Left cardiac atrium (tissue), 4 donors: ENCODE measurements at regions not wholly inside any gene's neighbourhood (a gene's known extent, or its start where the extent isn't known, plus 50 kb on each side); places are given as distances from the start of the nearest gene placed in this dataset.
"Not testable (repeated sequence)": the region's sequence is repeated elsewhere in the genome, so short reads cannot be mapped to it uniquely, and the experiment has no call there.

ENCODE experiments used
- ATAC-seq, 2 donors: fragments of 200-7000 bp; cut with Tn5 transposase; one replicate each; pipeline ENCODE4 v1.9.1; 2020; ENCODE audit warnings: mild to moderate bottlenecking in 2 of 2, moderate library complexity in 2 of 2
- DNase-seq: peaks from one replicate; pipeline ENCODE4 v3.0.0-alpha.2; 2020
- intact Hi-C, 2 donors: fragments of 100-400 bp; cut with DNase I; formaldehyde crosslinking; loops; one replicate each; pipeline versions ENCODE4 v1.14.1 to v1.15.1; 2022 to 2023
- donor health status: DM: no; HTN: yes; CAD: no.
- donor health status: DM: no; HTN: yes; CAD: no; lungs with severe emphysema.
- donor health status: DM: yes; HTN: yes; CAD: no.
- donor health status: Dilated cardiomyopathy.

- no peak for ATAC-seq
- intact Hi-C loops, result no loop called here
- DNase-seq, result no peak
Observed at GRCh38 chr5:143527808-143528207, 124.3 kb upstream of the NR3C1 start.

DNA sequence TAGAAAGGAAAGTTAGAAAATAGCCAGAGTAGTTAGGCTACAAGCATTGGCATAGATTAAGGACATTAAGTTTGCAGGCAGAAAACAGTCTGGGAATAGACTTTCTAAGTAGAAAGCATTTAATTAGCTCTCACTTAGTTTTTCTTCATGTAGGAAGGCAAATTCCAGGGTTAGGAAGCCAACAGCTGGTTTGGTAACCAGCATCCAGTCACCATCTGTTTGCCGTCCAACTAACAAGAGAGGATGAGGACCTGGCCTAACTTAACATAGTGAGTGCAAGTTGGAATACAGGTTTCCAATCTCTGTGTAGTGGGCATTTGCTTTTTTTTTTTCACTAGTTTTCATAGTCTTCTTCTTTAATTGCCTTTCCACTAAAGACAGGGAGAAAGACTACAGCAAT, 121.7 kb upstream of the NR3C1 start:
- DNase-seq (no peak), ATAC-seq (no peak)
- intact Hi-C loops, result no loop called here

GRCh38 chr5:143524338-143524945, 121.0 kb upstream of the NR3C1 start:
- intact Hi-C loops, result no loop called here
- DNase-seq, result no peak
- no peak for ATAC-seq

- intact Hi-C loops, result no loop called here
- DNase-seq (no peak), ATAC-seq (no peak)
Observed at GRCh38 chr5:143521846-143522400, 118.4 kb upstream of the NR3C1 start.

GRCh38 chr5:143521141-143521540, 117.7 kb upstream of the NR3C1 start:
- no peak for ATAC-seq

GRCh38 chr5:143519215-143519614, 115.7 kb upstream of the NR3C1 start:
- ATAC-seq, DNase-seq, intact Hi-C loops: not testable (repeated sequence)

More at GRCh38 chr5:143521141-143521540, 117.7 kb upstream of the NR3C1 start:
- no peak for DNase-seq
- intact Hi-C loops, result no loop called here

DNA sequence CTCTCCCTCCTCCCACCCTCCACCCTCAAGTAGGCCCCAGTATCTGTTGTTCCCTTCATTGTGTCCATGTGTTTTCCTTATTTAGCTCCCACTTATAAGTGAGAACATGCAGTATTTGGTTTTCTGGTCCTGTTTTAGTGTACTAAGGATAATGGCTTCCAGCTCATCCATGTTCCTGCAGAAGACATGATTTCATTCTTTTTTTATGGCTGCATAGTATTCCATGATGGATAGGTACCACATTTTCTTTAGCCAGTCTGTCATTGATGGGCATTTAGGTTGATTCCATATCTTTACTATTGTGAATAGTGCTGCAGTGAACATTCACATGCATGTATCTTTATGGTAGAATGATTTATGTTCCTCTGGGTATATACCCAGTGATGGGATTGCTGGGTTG, 114.3 kb upstream of the NR3C1 start:
- ATAC-seq, intact Hi-C loops, DNase-seq: not testable (repeated sequence)

GRCh38 chr5:143516249-143516648, 112.8 kb upstream of the NR3C1 start:
- DNase-seq (no peak), ATAC-seq (peak in 1 of 2 donors; percentile 23)
- intact Hi-C loops, result no loop called here

DNA sequence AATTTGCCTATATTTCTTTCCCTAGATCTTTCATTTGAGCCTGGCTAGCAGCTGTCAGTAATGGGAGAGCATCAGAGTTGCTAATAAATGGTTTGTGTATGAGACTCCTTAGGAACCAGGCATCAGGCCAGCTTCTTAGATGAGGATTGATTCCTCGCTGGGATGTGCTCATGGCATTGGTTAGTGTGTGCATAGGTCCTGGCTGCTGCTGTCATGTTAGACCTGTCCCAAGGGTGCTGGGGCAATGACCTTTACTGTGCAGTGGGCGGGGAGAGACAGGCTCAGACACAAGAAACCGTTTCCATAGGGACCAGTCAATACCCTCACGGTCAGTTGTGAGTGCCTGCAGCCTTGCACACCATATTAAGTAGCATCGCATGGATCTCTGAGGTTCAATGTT, 112.3 kb upstream of the NR3C1 start:
- DNase-seq (no peak), ATAC-seq (peak; percentile 60 to 92)
- intact Hi-C loops, result no loop called here

DNA sequence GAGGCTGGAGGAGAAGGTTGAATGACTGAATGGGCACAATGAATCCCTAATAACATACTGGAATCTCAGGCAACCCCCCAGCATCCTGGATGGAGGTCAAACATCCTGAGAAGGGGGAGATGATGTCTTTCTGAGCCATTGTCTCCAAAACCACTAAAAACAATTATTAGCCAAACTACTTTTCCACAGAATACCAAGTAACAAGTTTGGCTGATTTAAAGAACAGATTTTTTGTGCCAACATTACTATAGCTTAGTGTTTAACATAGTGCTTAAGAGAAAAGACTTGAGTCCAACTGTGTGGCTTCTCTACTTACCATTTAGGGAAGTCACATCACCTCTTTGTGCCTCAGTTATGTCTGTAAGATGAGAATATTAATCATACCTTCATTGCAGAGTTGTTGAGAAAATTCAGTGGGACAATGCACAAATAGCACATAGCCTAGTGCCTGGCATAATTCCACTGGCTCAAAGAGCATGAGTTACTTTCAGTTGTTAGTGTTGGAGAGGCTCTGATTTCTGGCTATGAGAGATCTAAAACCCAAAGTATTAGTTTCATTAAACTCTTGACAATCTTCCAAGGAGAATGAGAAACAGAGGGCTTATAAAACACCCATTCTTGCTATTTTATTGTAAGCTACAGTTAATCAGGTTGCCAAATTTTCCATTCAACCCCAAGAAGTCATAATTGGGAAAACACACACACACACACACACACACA, 111.3 kb upstream of the NR3C1 start:
- ATAC-seq (no peak), DNase-seq (no peak)
- intact Hi-C loops, result no loop called here

DNA sequence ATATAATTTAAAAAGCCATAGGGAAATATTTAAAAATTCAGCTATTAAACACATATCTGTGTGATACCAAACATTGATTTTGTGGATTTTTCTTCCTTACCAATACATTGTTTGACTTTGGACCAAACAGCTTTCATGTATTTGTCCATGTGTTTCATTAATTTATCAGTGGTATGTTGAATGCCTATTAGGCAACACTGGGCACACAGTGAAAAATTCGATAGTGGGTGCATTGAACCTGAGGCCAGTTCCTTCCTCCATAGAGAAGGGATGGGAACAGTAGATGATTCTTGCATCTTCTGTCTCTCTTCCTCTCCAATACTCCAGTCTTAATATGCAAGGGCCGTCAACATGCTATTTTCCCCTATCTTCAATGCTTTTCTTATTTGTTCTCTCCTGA, 110.2 kb upstream of the NR3C1 start:
- DNase-seq (no peak), ATAC-seq (no peak)
- intact Hi-C loops, result no loop called here

- no peak for ATAC-seq
- intact Hi-C loops, result no loop called here
Observed at GRCh38 chr5:143511736-143512135, 108.2 kb upstream of the NR3C1 start.

DNA sequence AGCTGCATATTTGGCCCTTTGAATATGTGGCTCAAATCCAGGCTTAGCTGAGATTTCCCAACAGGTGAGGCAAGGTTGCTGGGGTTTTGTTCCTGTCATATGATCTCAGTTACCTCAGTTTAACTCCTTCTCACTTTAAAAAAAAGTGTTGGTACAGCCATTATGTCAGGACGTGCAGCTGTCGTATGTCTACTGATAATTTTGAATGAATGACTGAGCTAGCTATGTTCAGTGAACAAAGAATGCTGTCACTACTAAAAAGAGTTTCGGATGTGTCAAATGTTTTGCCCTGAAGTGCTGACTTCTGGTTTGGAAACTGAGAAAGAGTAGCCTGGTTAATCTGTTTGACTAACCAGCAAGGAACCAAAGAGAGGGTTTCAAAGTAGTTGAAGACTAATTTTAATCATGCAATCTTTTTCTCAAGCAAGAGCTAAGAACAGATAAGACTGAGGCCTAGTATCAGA, 106.3 kb upstream of the NR3C1 start:
- intact Hi-C loops, result no loop called here
- no peak for ATAC-seq
- DNase-seq, result no peak

More at GRCh38 chr5:143511736-143512135, 108.2 kb upstream of the NR3C1 start:
- DNase-seq, result no peak

GRCh38 chr5:143506836-143507552, 103.5 kb upstream of the NR3C1 start:
- intact Hi-C loops, result no loop called here
- peak; percentile 61 to 97 for ATAC-seq
- no peak for DNase-seq

GRCh38 chr5:143505934-143506333, 102.4 kb upstream of the NR3C1 start:
- intact Hi-C loops, result no loop called here
- ATAC-seq, result no peak
- no peak for DNase-seq

GRCh38 chr5:143505354-143505753, 101.9 kb upstream of the NR3C1 start:
- ATAC-seq, result no peak
- intact Hi-C loops, result no loop called here
- DNase-seq, result no peak

- ATAC-seq, result peak; percentile 44 to 54
- DNase-seq, result no peak
- intact Hi-C loops, result no loop called here
Observed at GRCh38 chr5:143501310-143502044, 98.0 kb upstream of the NR3C1 start.

GRCh38 chr5:143499480-143500114, 96.1 kb upstream of the NR3C1 start:
- no peak for DNase-seq
- intact Hi-C loops, result no loop called here
- ATAC-seq, result peak in 1 of 2 donors; percentile 44

DNA sequence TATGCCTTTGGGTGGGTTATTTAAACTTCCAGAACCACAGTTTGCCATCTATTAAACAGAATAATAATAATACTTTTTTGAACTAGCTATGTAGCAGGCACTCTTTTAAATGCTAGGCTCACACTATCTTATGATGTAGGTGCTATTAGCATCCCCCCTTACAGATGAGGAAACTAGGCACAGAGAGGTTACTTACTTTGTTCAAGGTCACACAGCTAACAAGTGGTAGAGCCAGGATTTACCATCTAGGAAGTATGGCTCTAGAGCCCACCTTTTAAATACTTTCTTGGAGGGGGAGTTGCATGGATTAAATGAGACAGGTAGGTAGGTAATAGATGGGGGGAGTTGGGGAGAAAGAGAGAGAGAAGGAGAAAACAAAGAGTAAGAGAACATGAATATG, 95.3 kb upstream of the NR3C1 start:
- intact Hi-C loops, result no loop called here
- no peak for DNase-seq
- no peak for ATAC-seq
